Glutamatergic neuron (in vitro differentiated cells): ENCODE measurements at regions not wholly inside any gene's neighbourhood (a gene's known extent, or its start where the extent isn't known, plus 50 kb on each side); places are given as distances from the start of the nearest gene placed in this dataset.

ENCODE experiments used
- DNase-seq: peaks from one replicate; pipeline ENCODE4 v3.0.0; 2022
- H3K27ac Mint-ChIP-seq: one replicate; pipeline ENCODE4 v1.8.0; 2020; ENCODE audit warnings: mild to moderate bottlenecking, mixed read lengths, inconsistent platforms; ENCODE audit not compliant: unreplicated experiment
- H3K27me3 Mint-ChIP-seq: one replicate; pipeline ENCODE4 v1.8.0; 2020; ENCODE audit warnings: mild to moderate bottlenecking, moderate library complexity, mixed read lengths, inconsistent platforms; ENCODE audit not compliant: unreplicated experiment
- H3K36me3 Mint-ChIP-seq: one replicate; pipeline ENCODE4 v1.8.0; 2020; ENCODE audit warnings: mild to moderate bottlenecking, mixed read lengths, inconsistent platforms; ENCODE audit not compliant: unreplicated experiment
- H3K4me1 Mint-ChIP-seq: one replicate; pipeline ENCODE4 v1.8.0; 2020; ENCODE audit warnings: mild to moderate bottlenecking, low read depth, mixed read lengths, inconsistent platforms; ENCODE audit not compliant: unreplicated experiment
- H3K4me3 Mint-ChIP-seq: one replicate; pipeline ENCODE4 v1.8.0; 2020; ENCODE audit warnings: mild to moderate bottlenecking, mixed read lengths, inconsistent platforms; ENCODE audit not compliant: unreplicated experiment
- H3K9me3 Mint-ChIP-seq: one replicate; pipeline ENCODE4 v1.8.0; 2020; ENCODE audit warnings: mild to moderate bottlenecking, moderate library complexity, mixed read lengths, inconsistent platforms; ENCODE audit not compliant: unreplicated experiment
- CTCF ChIP-seq: fragments of 200-600 bp; sonication (generic); IDR thresholded peaks from one replicate; pipeline ENCODE4 v1.5.0; 2021; ENCODE audit not compliant: partially characterized antibody, unreplicated experiment

- DNase-seq = no peak
- H3K27ac Mint-ChIP-seq = peak overlapping the region; percentile 67
- H3K4me3 Mint-ChIP-seq = no peak overlapping the region
- H3K9me3 Mint-ChIP-seq = peaks cover 1% of the 10 kb centered on the region
- H3K36me3 Mint-ChIP-seq = no peaks in the 10 kb centered on the region
- peaks cover 26% of the 10 kb centered on the region for H3K4me1 Mint-ChIP-seq
- H3K27me3 Mint-ChIP-seq = peaks cover 2% of the 10 kb centered on the region
- TF ChIP-seq CTCF = no peak
Measured at GRCh38 chr2:144240656-144241339, 279.1 kb downstream of the ZEB2 start.

- Mint-ChIP-seq H3K4me1 (peaks cover 28% of the 10 kb centered on the region), H3K4me3 (peak overlapping the region; percentile 36), H3K9me3 (peaks cover 1% of the 10 kb centered on the region), H3K36me3 (no peaks in the 10 kb centered on the region), H3K27ac (peak overlapping the region; percentile 49), H3K27me3 (peaks cover 4% of the 10 kb centered on the region)
- TF ChIP-seq CTCF = no peak
- no peak for DNase-seq
Measured at GRCh38 chr2:144239726-144240125, 280.2 kb downstream of the ZEB2 start.

GRCh38 chr2:144239306-144239705 lies 280.6 kb downstream of the ZEB2 start:
- no peak for TF ChIP-seq CTCF
- Mint-ChIP-seq H3K36me3 (no peaks in the 10 kb centered on the region), H3K4me3 (no peak overlapping the region), H3K27ac (no peak overlapping the region), H3K4me1 (peaks cover 32% of the 10 kb centered on the region), H3K9me3 (peaks cover 1% of the 10 kb centered on the region), H3K27me3 (peaks cover 4% of the 10 kb centered on the region)
- DNase-seq = no peak

- Mint-ChIP-seq H3K27ac (no peak overlapping the region), H3K4me1 (peaks cover 31% of the 10 kb centered on the region), H3K36me3 (no peaks in the 10 kb centered on the region), H3K9me3 (peaks cover 1% of the 10 kb centered on the region), H3K27me3 (peaks cover 4% of the 10 kb centered on the region), H3K4me3 (no peak overlapping the region)
- TF ChIP-seq CTCF = no peak
- no peak for DNase-seq
Measured at GRCh38 chr2:144237830-144238627, 281.9 kb downstream of the ZEB2 start.

- peaks cover 4% of the 10 kb centered on the region for H3K27me3 Mint-ChIP-seq
- H3K4me3 Mint-ChIP-seq = no peak overlapping the region
- no peak overlapping the region for H3K27ac Mint-ChIP-seq
- H3K9me3 Mint-ChIP-seq = peaks cover 1% of the 10 kb centered on the region
- H3K36me3 Mint-ChIP-seq = no peaks in the 10 kb centered on the region
- DNase-seq = no peak
- TF ChIP-seq CTCF = no peak
- H3K4me1 Mint-ChIP-seq = peaks cover 38% of the 10 kb centered on the region
Measured at GRCh38 chr2:144237108-144237507, 282.8 kb downstream of the ZEB2 start.
